NCI-H1930 (cell line): ENCODE measurements at regions not wholly inside any gene's neighbourhood (a gene's known extent, or its start where the extent isn't known, plus 50 kb on each side); places are given as distances from the start of the nearest gene placed in this dataset.

Source experiments
- DNase-seq, 2 experiments: peaks; one replicate each; lab custom pipeline; 2025; lab: John Stamatoyannopoulos, UW

DNA sequence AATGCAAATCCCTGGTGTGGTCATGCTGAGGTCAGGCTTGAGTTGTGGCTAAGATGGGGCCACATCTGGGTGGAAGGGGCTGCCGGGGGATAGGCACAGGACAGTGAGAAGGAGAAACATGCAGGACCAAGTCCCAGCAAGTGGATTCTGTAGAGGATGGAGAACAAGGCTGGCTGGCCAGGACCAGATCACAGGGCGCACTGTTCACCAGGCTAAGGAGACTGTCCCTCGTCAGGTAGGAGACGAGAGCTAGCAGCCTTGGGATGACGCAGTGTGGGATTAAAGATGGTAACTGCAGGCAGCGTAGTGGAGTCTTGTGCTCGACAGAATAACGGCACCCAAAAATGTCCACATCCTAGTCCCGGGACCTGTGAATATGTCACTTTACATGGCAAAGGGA lies 336.1 kb downstream of the BCL11B start:
- DNase-seq = no peak

DNA sequence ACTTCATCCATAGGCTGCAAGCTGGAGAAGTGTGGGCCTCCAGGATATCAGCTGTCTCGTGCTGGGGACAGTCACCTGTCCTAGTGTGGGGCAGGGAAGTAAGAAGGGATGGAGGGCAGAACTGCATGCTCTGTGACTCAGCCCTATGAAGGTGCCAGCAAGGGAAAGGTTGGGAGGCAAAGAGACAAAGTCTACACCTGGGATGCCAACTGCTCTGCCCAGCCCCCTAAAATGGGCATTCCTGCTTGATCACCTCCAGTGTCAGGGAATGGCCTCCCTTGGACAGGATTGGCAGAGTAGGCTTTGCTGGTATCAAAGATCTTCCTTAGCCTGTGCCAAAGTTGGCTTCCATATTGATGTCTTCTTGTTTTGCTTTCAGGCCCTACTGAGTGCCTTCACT lies 335.0 kb downstream of the BCL11B start:
- no peak for DNase-seq

DNA sequence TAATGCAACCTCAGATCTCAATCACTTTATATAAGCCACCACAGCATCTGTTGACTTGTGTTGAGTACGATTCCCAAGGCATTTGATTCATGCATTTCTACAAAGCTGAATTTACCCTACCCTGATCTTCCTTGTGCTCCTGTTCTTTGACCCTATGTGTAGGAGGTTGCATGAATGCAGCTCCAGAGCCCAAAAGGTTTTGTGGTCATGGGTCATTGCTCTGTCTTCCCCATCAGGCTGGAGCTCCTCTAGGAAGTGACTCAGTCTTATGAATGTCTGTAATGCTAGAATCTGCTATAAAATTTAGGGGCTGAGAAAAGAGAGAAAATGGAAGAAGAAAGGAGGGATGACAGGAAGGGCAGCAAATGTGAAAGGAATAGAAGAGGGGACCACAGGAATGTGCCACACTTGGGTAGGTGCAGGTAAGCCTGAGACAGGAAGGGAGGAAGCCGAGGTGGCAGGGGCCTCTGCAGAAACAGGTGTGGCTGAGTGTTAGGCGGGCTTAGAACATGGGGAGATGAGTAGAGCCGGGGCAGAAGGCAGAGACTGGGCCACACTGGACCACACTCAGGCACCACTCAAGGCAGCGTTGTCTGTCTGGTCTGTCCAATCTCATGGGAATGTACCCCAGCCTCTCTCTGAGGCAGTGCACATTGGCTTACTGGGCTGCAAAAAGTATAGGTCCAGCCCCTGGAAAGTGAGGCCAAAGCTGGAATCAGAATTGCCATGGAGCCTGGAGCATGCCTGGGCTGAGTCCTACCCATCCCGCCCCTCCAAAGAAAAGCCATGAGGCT lies 334.1 kb downstream of the BCL11B start:
- DNase-seq = no peak

GRCh38 chr14:98940693-98941437 lies 331.1 kb downstream of the BCL11B start:
- DNase-seq = no peak

DNA sequence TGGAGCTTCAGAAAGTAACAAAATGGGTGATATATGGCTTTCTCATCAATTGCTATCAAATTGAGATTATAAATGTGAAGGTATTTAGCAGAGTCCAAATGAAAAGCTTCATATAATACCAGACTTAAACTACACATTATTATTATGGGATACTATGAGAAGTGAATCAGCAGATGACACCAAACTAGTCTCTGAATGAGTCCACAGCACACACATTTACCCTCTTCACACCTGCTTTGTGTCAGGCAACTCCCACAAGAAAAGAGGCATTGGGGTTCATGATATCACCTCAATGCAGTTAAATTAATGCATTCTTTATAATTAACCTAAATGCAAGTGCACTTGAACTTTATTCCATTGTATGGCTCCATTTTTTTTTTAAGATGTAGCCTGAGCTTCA lies 330.5 kb downstream of the BCL11B start:
- no peak for DNase-seq

GRCh38 chr14:98943907-98944306 lies 328.1 kb downstream of the BCL11B start:
- no peak for DNase-seq

DNA sequence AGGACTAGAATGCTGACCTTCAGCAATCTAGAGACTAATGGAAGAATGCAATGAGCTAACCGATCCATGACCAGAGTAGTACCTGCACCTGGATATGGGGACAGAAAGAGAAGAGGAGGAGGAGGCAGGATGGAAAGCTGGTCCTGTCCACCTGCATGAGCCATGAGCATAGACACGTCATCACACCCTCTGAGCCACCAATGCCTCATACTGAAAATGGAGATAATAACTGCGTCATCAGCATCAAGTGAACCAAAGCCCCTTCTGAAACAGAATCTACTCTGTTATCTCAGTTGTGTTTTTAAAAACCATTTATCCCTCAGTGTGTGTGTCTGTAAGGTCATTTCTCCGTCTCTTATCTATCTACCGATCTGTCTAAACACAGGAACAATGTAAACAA lies 327.0 kb downstream of the BCL11B start:
- DNase-seq = no peak

DNA sequence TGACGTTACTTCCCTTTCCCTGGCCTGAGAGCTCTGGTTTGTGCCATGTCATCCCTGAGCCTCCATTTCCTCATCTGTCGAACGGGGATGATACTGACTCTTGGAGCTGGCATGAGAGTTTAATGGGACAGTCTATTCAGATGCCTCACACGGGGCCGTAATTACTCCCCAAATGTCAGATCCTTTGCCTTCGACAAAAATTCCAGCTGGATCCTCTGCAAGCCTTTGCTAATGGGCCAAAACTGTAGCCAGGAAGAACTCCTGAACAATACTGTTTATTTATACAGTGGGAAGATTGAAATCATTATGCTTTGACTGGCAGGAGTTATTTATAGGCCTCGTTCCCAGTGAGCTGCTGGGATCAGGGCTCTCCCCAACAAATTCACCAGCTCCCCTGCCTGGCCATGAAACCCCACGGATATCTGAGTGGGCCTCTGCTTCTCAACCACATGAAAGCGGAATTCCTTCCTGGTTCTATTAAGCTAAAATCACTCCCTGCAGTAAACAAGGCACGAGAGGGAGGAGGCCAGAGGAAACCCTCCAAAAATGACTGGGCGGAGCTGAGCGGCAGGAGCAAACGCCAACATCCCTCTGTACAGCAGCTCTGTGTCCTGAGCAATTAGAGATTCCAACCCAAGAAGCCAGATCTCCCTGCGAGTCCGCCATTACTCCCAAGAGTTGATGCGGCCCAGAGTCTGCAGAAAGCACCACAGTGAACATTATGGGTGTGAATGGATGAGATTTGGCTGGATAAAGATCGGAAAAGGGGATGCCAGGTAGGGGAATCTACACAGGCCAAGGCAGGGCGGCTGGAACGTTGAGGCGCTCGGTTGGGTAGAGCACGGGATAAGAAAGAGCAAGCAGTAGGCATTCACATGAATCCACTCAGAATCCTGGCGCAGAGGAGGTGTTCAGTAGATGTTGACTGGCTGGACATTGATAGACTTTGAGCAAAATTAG lies 326.1 kb downstream of the BCL11B start:
- no peak for DNase-seq

DNA sequence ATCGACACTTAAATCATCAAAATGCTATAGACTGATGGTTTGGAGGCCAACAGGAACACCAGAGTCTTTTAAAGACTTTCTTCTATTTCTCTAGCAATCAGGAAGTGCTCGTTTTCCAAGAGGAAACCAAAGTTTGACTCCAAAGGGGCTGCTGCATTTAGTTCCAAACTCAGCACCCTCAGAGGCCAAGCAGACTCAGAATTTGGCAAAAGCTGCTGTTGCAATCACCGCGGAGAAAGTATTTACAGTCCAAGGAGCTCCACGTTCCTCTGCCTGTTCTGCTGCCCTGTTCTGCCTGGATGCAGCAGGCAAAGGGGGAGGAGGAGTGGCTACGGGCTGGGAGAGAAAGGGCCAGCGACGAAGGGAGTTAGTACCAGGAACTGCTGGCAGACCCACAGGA lies 325.1 kb downstream of the BCL11B start:
- DNase-seq = no peak

GRCh38 chr14:98947911-98948595 lies 323.9 kb downstream of the BCL11B start:
- no peak for DNase-seq

GRCh38 chr14:98949051-98949450 lies 322.9 kb downstream of the BCL11B start:
- DNase-seq = no peak

DNA sequence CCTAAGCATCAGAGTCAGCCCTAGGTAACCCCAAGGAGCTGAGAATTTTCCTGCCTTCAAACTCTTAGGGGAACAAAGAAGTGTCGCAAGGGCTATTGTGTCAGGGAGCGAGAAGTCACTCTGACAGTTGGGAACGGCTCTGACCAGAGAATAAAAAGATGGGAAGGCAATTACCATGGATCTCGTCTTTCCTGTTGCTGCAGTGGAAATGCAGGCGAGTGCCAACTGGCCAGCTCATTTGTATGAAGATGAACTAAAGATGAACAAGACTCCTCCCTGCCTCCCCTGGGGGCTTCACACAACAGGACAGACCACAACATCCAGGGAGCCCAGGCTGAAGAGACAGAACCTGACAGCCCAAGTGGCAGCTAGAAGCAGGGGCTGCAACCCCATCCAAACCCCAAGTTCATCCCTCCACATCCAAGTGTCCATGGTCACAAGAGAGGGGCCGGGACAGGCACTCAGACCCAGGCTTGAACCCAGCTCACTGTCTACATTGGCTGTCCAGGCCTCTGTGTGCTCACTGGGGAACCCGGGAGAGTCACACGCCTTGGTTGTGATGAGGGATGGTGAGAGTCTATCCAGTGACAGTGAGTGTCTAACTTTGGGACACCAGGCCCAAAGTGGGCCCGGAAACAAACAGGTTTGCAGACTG lies 322.4 kb downstream of the BCL11B start:
- DNase-seq = no peak

GRCh38 chr14:98950353-98950895 lies 321.6 kb downstream of the BCL11B start:
- DNase-seq = no peak

DNA sequence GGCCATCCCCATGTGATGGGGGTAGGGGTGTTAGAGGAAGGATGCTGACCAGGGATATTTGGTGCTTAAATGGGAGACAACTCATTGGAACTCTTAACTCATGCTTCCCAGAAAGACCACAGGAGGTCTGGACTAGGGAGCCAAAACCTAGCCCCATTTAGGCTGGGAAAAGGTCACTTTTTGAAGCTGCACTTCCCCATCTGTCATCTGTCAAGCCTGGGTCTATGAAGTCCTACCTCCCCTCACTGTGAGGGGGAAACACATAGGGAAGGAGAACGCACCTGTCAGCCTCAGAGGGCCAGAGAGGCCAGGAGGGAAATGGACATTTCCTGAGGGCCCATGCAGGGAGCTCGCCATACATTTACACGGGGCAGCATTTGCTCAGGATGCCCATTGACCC lies 321.0 kb downstream of the BCL11B start:
- DNase-seq = no peak

- DNase-seq = no peak
Measured at GRCh38 chr14:98951521-98952152, 320.4 kb downstream of the BCL11B start.

- no peak for DNase-seq
Measured at GRCh38 chr14:98952593-98953350, 319.2 kb downstream of the BCL11B start.

DNA sequence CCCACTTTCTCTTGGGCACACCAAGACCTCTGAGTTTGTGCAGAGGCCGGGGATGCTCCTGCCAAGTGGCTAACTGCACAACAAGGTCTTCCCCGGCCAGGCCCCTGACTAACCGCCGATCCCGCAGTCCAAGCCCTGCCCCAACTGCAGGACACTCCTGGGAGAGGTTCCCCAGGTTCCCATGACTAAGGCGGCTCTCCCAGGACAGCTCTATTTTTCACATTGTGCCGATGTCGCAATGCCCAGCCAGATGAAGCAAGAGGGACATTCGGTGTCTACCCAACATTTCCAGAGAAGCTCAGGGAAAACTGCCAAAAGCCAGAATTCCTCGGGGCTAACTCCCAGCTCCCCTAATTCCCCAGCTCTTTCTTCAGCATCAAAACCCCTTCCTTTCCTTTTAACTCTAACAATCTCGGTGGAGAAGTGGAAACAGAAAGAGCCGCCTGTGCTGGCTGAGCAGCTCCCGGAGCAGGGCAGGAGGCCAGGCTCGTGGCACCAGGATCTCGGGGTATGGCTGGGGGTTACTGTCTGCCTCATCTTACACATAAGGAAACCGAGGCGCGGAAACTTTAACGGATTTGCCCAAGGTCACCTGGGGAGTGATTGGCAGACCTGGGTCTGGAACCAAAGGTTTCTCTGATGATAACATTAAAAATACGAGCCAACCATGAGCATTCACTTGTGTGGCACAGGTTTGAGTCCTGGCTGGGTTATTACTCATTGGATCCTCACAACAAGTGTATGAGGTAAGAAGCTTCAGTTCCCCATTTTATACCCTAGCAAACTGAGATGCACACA lies 318.2 kb downstream of the BCL11B start:
- no peak for DNase-seq

DNA sequence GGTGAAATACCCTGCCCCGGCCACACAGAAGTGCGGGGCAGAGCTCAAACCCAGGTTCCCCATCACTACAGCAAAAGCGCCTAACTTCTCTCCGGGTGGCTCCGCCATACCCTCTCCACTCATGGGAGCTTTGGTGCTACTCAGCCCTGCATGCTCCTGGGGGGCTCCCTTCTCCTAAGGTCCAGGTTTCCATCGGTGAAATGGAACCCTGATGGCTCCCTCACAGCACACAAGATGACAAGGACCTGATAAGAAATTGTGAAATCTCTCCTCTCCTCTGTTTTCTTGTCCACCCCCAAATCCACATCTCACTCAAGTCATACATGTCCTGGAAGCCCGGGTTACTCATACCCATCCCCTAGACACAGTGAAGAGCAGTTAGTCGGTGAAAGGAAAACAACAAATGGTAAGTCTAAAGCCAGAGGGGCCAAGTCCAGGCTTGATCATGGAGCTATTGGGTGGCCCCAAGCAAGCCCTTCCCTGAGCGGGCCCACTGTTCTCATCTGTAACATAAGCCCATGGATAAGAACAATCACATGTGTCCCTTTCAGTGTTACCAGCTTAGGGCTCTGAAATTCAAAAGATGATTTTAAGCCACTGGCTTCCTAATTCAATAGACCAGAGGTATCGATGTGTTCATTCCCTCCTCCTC lies 317.5 kb downstream of the BCL11B start:
- no peak for DNase-seq
